DOHH2 (cell line): ENCODE measurements at regions not wholly inside any gene's neighbourhood (a gene's known extent, or its start where the extent isn't known, plus 50 kb on each side); places are given as distances from the start of the nearest gene placed in this dataset.
"Not testable (repeated sequence)": the region's sequence is repeated elsewhere in the genome, so short reads cannot be mapped to it uniquely, and the experiment has no call there.

Source experiments
- CTCF ChIP-seq: fragments of 200-600 bp; sonication (generic); IDR thresholded peaks from one replicate; pipeline ENCODE4 v1.5.1; 2014; ENCODE audit warnings: antibody characterized with exemption, mild to moderate bottlenecking, low read depth, low read length; ENCODE audit not compliant: poor library complexity, severe bottlenecking
- EZH2phosphoT487 ChIP-seq: fragments of 200-600 bp; sonication (generic); IDR thresholded peaks from 2 replicates; pipeline ENCODE4 v1.6.1; 2017; ENCODE audit warnings: borderline replicate concordance, mild to moderate bottlenecking, antibody characterized with exemption, low read length, moderate library complexity, mixed read lengths

GRCh38 chr6:76876430-76876829 lies 586.9 kb downstream of the HTR1B start:
- not testable (repeated sequence) for TF ChIP-seq CTCF, EZH2phosphoT487
